NB4 (cell line): ENCODE measurements at regions not wholly inside any gene's neighbourhood (a gene's known extent, or its start where the extent isn't known, plus 50 kb on each side); places are given as distances from the start of the nearest gene placed in this dataset.

ENCODE experiments used
- CTCF ChIP-seq: IDR thresholded peaks from one replicate; pipeline ENCODE4 v1.5.1; 2012; ENCODE audit warnings: low read depth, low read length
- POLR2A ChIP-seq: IDR thresholded peaks from 2 replicates; pipeline ENCODE4 v1.6.1; 2011; ENCODE audit warnings: mild to moderate bottlenecking; ENCODE audit not compliant: insufficient read length; ENCODE audit errors: extremely low read depth

DNA sequence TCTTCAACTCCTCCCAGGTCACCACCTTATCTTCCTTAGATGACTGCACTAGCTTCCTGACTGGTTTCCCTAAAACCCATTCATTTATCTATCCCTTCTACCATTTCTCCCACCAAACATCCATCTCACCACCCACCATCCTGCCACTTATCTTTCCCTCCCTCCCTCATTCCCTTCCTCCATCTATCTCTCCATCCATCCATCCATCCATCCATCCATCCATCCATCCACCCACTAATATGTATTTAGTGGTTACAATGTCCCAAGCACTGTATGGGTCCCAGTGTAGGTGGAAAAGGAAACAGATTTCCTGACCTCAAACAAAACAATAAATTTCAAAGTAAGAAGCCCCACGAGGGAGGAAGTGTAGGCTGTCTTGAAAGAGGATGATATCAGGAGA is 59.3 kb upstream of the APCDD1L start:
- TF ChIP-seq CTCF = no peak
- TF ChIP-seq POLR2A = no peak
